K562 (cell line): ENCODE measurements at regions not wholly inside any gene's neighbourhood (a gene's known extent, or its start where the extent isn't known, plus 50 kb on each side); places are given as distances from the start of the nearest gene placed in this dataset.

Experiments used
- ATAC-seq: fragments of 200-7000 bp; cut with Tn5 transposase; 3 replicates; pipeline ENCODE4 v1.9.1; 2020; ENCODE audit warnings: moderate library complexity
- BruUV-seq: library from RNA; stranded (reverse); fragments of 400-500 nt; replicated peaks from 2 replicates; lab custom pipeline; 2021; lab: Mats Ljungman, UMichigan
- CTCF ChIA-PET: fragments of 300-600 bp; formaldehyde crosslinking; extraction: SDS; loops from one replicate; lab custom pipeline; 2021; ENCODE audit warnings: low intra/inter-chr PET ratio; lab: Yijun Ruan, JAX
- POLR2A ChIA-PET: fragments of 300-600, 350-650 bp; sonication (Branson Sonifier 250); formaldehyde crosslinking; extraction: SDS; loops from one replicate; lab custom pipeline; 2021; ENCODE audit warnings: antibody characterized with exemption, inconsistent platforms; lab: Yijun Ruan, JAX
- DNase-seq, 4 experiments: peaks; one replicate each; pipeline versions ENCODE4 v3.0.0 to v3.0.0-alpha.2; 2011 to 2018; ENCODE audit warnings: low spot score in 3 of 4, mixed read lengths in 3 of 4; ENCODE audit errors: extremely low read depth in 1 of 4
- FAIRE-seq: peaks from 2 replicates; lab custom pipeline; 2011; peaks lifted over from hg19 to GRCh38; lab: Jason Lieb, UNC
- H2AFZ ChIP-seq: 2 replicates; pipeline ENCODE4 v1.6.0; 2011; ENCODE audit warnings: low read depth, low read length, control low read depth, inconsistent platforms
- H3K27ac ChIP-seq: fragments of 200-600 bp; 3 replicates; pipeline ENCODE4 v1.8.0; 2011; ENCODE audit warnings: low read depth, mild to moderate bottlenecking, control low read depth, inconsistent platforms, low read length, moderate library complexity, mixed read lengths; ENCODE audit errors: extremely low read depth
- H3K27me3 ChIP-seq, 2 experiments: fragments of 300-600 bp in 1 of 2; 2 replicates in 1 of 2; 3 replicates in 1 of 2; pipeline versions ENCODE4 v1.6.0 to v1.8.0; 2011; ENCODE audit warnings: inconsistent platforms in 2 of 2, low read length in 2 of 2, mild to moderate bottlenecking in 1 of 2, mixed read lengths in 1 of 2, moderate library complexity in 1 of 2; ENCODE audit not compliant: control insufficient read depth in 2 of 2, insufficient read depth in 2 of 2
- H3K36me3 ChIP-seq: fragments of 300-600 bp; 3 replicates; pipeline ENCODE4 v1.8.0; 2011; ENCODE audit warnings: mild to moderate bottlenecking, low read length, inconsistent platforms; ENCODE audit not compliant: control insufficient read depth, insufficient read depth
- H3K4me1 ChIP-seq, 2 experiments: fragments of 200-600 bp in 1 of 2; replicated peaks in 1 of 2; 2 replicates in 1 of 2; 3 replicates in 1 of 2; pipeline versions ENCODE4 v1.5.1 to v1.8.0; 2011; ENCODE audit warnings: inconsistent platforms in 2 of 2, low read length in 2 of 2, mild to moderate bottlenecking in 1 of 2, mixed read lengths in 1 of 2, moderate library complexity in 1 of 2; ENCODE audit not compliant: control insufficient read depth in 2 of 2, insufficient read depth in 2 of 2
- H3K4me2 ChIP-seq: 2 replicates; pipeline ENCODE4 v1.6.1; 2011; ENCODE audit warnings: low read length, control low read depth, inconsistent platforms, mixed read lengths; ENCODE audit not compliant: insufficient read depth
- H3K4me3 ChIP-seq: fragments of 200-600 bp; sonication (generic), shearing (Covaris generic); 2 replicates; pipeline ENCODE4 v1.5.1; 2016; ENCODE audit warnings: control low read depth, inconsistent platforms
- H3K79me2 ChIP-seq: fragments of 200-600 bp; 3 replicates; pipeline ENCODE4 v1.8.0; 2011; ENCODE audit warnings: low read length, inconsistent platforms; ENCODE audit not compliant: control insufficient read depth, insufficient read depth
- H3K9ac ChIP-seq, 2 experiments: 2 replicates each; pipeline versions ENCODE4 v1.6.0 to v1.6.1; 2011; ENCODE audit warnings: low read depth in 2 of 2, low read length in 2 of 2, control low read depth in 1 of 2, inconsistent platforms in 1 of 2, mild to moderate bottlenecking in 1 of 2, mixed read lengths in 1 of 2; ENCODE audit not compliant: insufficient read depth in 1 of 2
- H3K9me1 ChIP-seq: one replicate; pipeline ENCODE4 v1.6.0; 2011; ENCODE audit warnings: inconsistent platforms, mild to moderate bottlenecking, low read length, moderate library complexity; ENCODE audit not compliant: control insufficient read depth, insufficient read depth
- H3K9me3 ChIP-seq: replicated peaks from 2 replicates; pipeline ENCODE4 v1.5.1; 2011; ENCODE audit warnings: low read depth, low read length, inconsistent platforms; ENCODE audit not compliant: control insufficient read depth, insufficient read depth
- H4K20me1 ChIP-seq: replicated peaks from 2 replicates; pipeline ENCODE4 v1.6.1; 2011; ENCODE audit warnings: low read length, inconsistent platforms, mixed read lengths; ENCODE audit not compliant: control insufficient read depth, insufficient read depth
- BHLHE40 ChIP-seq: IDR thresholded peaks from 2 replicates; pipeline ENCODE4 v1.6.1; 2011; ENCODE audit warnings: low read length, improper control_type of control experiment
- BRD9 ChIP-seq: fragments of 450-650 bp; IDR thresholded peaks from 2 replicates; pipeline ENCODE4 v1.6.1; 2018; ENCODE audit warnings: low read depth; ENCODE audit not compliant: partially characterized antibody
- C11orf30 ChIP-seq: fragments of 450-650 bp; IDR thresholded peaks from 2 replicates; pipeline ENCODE4 v1.6.1; 2016; ENCODE audit warnings: low read depth, mild to moderate bottlenecking
- ZNF57 ChIP-seq: fragments of 450-650 bp; formaldehyde crosslinking; IDR thresholded peaks from 2 replicates; pipeline ENCODE4 v1.4.0; 2020; ENCODE audit warnings: mild to moderate bottlenecking, moderate library complexity
- in situ Hi-C: fragments of 300-500 bp; cut with MboI; formaldehyde crosslinking; loops from 4 replicates; pipeline ENCODE4 v1.15.0; 2018; ENCODE audit warnings: inconsistent platforms, mixed read lengths
- intact Hi-C: fragments of 100-400 bp; cut with micrococcal nuclease; formaldehyde crosslinking; loops from 2 replicates; pipeline ENCODE4 v1.14.2; 2022
- TF ChIP-seq, protein P1 (sequence below): sonication (generic); formaldehyde crosslinking; IDR thresholded peaks from 2 replicates; pipeline ENCODE4 v1.8.1; 2023; ENCODE audit warnings: mild to moderate bottlenecking, missing genetic modification reagents
- TF ChIP-seq, protein P2 (sequence below): sonication (generic); formaldehyde crosslinking; IDR thresholded peaks from 2 replicates; pipeline ENCODE4 v1.8.1; 2023; ENCODE audit warnings: mild to moderate bottlenecking, missing genetic modification reagents
- TF ChIP-seq, protein P3 (sequence below): fragments of 450-650 bp; conservative IDR thresholded peaks from 2 replicates; pipeline ENCODE4 v1.6.1; 2016; ENCODE audit warnings: missing genetic modification characterization, low read depth, mild to moderate bottlenecking, control low read depth, missing compliant biosample characterization
- TF ChIP-seq, protein P4 (sequence below): fragments of 450-650 bp; IDR thresholded peaks from 2 replicates; pipeline ENCODE4 v1.7.0; 2016; ENCODE audit warnings: borderline replicate concordance

DNA sequence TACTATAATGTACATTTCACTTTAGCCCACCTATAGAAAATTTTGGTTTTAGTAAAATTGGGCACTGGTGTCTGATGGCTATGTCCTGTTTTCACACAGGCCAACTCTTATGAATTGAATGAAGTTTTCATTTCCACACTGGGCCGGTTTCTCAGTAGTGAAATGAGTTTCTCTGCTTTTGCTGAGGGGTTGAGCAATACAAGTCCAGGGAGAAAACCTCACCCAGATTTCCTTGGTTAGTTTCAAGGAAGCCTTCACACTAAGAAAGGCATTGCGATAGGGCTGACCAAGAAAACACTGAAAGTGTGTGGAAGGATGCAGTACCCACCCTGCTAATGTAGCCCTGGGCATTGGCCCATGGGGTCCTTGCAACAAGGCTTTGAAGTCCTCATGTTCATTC, 331.5 kb upstream of the CFAP20DC start (continued):
- TF ChIP-seq, protein P1, sequence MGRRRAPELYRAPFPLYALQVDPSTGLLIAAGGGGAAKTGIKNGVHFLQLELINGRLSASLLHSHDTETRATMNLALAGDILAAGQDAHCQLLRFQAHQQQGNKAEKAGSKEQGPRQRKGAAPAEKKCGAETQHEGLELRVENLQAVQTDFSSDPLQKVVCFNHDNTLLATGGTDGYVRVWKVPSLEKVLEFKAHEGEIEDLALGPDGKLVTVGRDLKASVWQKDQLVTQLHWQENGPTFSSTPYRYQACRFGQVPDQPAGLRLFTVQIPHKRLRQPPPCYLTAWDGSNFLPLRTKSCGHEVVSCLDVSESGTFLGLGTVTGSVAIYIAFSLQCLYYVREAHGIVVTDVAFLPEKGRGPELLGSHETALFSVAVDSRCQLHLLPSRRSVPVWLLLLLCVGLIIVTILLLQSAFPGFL, result no peak
- TF ChIP-seq BHLHE40 (no peak), C11orf30 (no peak), BRD9 (no peak)
- TF ChIP-seq, all 486 proteins: peak for 0

DNA sequence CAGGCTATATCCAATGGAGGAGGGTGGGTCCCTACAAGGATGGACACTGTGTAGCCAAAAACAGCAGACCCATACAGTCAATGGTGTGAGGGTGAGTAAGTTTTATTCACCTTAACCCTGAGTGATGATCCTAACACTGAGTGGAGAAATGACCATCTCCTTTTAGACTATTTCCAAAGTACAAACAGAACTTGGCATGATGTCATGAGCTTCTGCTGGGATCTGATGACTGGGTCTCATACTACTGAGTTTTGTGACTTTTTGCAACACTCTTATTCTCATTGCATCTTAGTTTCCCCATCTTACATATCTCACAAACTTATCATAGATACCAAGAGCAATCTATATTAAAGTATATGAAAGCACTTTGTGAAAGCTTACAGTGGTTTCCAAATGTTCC, 330.3 kb upstream of the CFAP20DC start:
- in situ Hi-C loops (no loop called here), intact Hi-C loops (no loop called here)
- ATAC-seq (no peak), DNase-seq (no peak), FAIRE-seq (no peak)
- H3K9me3 ChIP-seq, result no peaks in the 10 kb centered on the region
- H3K4me2 ChIP-seq, result no peak overlapping the region
- no peak overlapping the region for H2AFZ ChIP-seq
- H3K9me1 ChIP-seq, result no peaks in the 10 kb centered on the region
- no peak overlapping the region for H3K9ac ChIP-seq
- no TSS peak for BruUV-seq
- no peaks in the 10 kb centered on the region for H3K4me1 ChIP-seq
- no peak overlapping the region for H3K4me3 ChIP-seq
- ChIA-PET CTCF (no interaction called here), POLR2A (no interaction called here)
- TF ChIP-seq, protein P2, sequence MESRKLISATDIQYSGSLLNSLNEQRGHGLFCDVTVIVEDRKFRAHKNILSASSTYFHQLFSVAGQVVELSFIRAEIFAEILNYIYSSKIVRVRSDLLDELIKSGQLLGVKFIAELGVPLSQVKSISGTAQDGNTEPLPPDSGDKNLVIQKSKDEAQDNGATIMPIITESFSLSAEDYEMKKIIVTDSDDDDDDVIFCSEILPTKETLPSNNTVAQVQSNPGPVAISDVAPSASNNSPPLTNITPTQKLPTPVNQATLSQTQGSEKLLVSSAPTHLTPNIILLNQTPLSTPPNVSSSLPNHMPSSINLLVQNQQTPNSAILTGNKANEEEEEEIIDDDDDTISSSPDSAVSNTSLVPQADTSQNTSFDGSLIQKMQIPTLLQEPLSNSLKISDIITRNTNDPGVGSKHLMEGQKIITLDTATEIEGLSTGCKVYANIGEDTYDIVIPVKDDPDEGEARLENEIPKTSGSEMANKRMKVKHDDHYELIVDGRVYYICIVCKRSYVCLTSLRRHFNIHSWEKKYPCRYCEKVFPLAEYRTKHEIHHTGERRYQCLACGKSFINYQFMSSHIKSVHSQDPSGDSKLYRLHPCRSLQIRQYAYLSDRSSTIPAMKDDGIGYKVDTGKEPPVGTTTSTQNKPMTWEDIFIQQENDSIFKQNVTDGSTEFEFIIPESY (CRISPR knock-in tag), result no peak
- no peak for TF ChIP-seq ZNF57 (CRISPR knock-in tag)
- TF ChIP-seq, protein P3, sequence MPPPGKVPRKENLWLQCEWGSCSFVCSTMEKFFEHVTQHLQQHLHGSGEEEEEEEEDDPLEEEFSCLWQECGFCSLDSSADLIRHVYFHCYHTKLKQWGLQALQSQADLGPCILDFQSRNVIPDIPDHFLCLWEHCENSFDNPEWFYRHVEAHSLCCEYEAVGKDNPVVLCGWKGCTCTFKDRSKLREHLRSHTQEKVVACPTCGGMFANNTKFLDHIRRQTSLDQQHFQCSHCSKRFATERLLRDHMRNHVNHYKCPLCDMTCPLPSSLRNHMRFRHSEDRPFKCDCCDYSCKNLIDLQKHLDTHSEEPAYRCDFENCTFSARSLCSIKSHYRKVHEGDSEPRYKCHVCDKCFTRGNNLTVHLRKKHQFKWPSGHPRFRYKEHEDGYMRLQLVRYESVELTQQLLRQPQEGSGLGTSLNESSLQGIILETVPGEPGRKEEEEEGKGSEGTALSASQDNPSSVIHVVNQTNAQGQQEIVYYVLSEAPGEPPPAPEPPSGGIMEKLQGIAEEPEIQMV (tag), result no peak
- TF ChIP-seq, protein P4, sequence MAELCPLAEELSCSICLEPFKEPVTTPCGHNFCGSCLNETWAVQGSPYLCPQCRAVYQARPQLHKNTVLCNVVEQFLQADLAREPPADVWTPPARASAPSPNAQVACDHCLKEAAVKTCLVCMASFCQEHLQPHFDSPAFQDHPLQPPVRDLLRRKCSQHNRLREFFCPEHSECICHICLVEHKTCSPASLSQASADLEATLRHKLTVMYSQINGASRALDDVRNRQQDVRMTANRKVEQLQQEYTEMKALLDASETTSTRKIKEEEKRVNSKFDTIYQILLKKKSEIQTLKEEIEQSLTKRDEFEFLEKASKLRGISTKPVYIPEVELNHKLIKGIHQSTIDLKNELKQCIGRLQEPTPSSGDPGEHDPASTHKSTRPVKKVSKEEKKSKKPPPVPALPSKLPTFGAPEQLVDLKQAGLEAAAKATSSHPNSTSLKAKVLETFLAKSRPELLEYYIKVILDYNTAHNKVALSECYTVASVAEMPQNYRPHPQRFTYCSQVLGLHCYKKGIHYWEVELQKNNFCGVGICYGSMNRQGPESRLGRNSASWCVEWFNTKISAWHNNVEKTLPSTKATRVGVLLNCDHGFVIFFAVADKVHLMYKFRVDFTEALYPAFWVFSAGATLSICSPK, result no peak
- H3K27ac ChIP-seq, result no peak overlapping the region
- no peaks in the 10 kb centered on the region for H3K36me3 ChIP-seq
- no peaks in the 10 kb centered on the region for H3K79me2 ChIP-seq
- H4K20me1 ChIP-seq, result no peaks in the 10 kb centered on the region
- peaks cover 1 to 4% of the 10 kb centered on the region in 2 experiments; a peak in 3 of 5 replicates for H3K27me3 ChIP-seq
